Activated naive CD8-positive, alpha-beta T cell treated with anti-CD3 and anti-CD28 coated beads, Interleukin-2, amount 50 U/mL, for 24 hours (primary cell): ENCODE measurements at regions not wholly inside any gene's neighbourhood (a gene's known extent, or its start where the extent isn't known, plus 50 kb on each side); places are given as distances from the start of the nearest gene placed in this dataset.
"Not testable (repeated sequence)": the region's sequence is repeated elsewhere in the genome, so short reads cannot be mapped to it uniquely, and the experiment has no call there.

Source experiments
- ATAC-seq: fragments of 150-1000 bp; cut with Tn5 transposase; one replicate; pipeline ENCODE4 v1.10.0; 2021
- DNase-seq: peaks from one replicate; pipeline ENCODE4 v3.0.0; 2021
- H3K27ac Mint-ChIP-seq: one replicate; pipeline ENCODE4 v1.8.0; 2021; ENCODE audit warnings: mild to moderate bottlenecking, mixed read lengths
- H3K27me3 Mint-ChIP-seq: one replicate; pipeline ENCODE4 v1.8.0; 2021; ENCODE audit warnings: mixed read lengths
- H3K36me3 Mint-ChIP-seq: one replicate; pipeline ENCODE4 v1.8.0; 2021; ENCODE audit warnings: low read depth, mixed read lengths
- H3K4me1 Mint-ChIP-seq: one replicate; pipeline ENCODE4 v1.8.0; 2021; ENCODE audit warnings: mixed read lengths
- H3K4me3 Mint-ChIP-seq: one replicate; pipeline ENCODE4 v1.8.0; 2021; ENCODE audit warnings: mild to moderate bottlenecking, moderate library complexity, mixed read lengths
- H3K9me3 Mint-ChIP-seq: one replicate; pipeline ENCODE4 v1.8.0; 2021; ENCODE audit warnings: mixed read lengths

- Mint-ChIP-seq H3K27ac (no peak overlapping the region), H3K9me3 (peaks cover 4% of the 10 kb centered on the region), H3K4me3 (no peak overlapping the region), H3K27me3 (no peaks in the 10 kb centered on the region), H3K4me1 (no peaks in the 10 kb centered on the region), H3K36me3 (no peaks in the 10 kb centered on the region)
- no peak for DNase-seq
- no peak for ATAC-seq
These were observed 1634.4 kb upstream of the PCDH7 start for GRCh38 chr4:29085748-29086147.

GRCh38 chr4:29104694-29105093, 1615.5 kb upstream of the PCDH7 start:
- Mint-ChIP-seq H3K27me3 (no peaks in the 10 kb centered on the region), H3K4me3 (no peak overlapping the region), H3K27ac (no peak overlapping the region), H3K4me1 (no peaks in the 10 kb centered on the region), H3K36me3 (no peaks in the 10 kb centered on the region), H3K9me3 (peaks cover 13% of the 10 kb centered on the region)
- ATAC-seq (no peak), DNase-seq (no peak)

- DNase-seq (no peak), ATAC-seq (no peak)
These were observed 1606.2 kb upstream of the PCDH7 start for GRCh38 chr4:29113960-29114359.

GRCh38 chr4:29117231-29117722, 1602.9 kb upstream of the PCDH7 start:
- ATAC-seq, H3K27me3 Mint-ChIP-seq, DNase-seq, H3K4me3 Mint-ChIP-seq, H3K4me1 Mint-ChIP-seq, H3K36me3 Mint-ChIP-seq, H3K27ac Mint-ChIP-seq: not testable (repeated sequence)
- peaks cover 11% of the 10 kb centered on the region for H3K9me3 Mint-ChIP-seq

More at GRCh38 chr4:29113960-29114359, 1606.2 kb upstream of the PCDH7 start:
- Mint-ChIP-seq H3K27me3 (no peaks in the 10 kb centered on the region), H3K9me3 (peaks cover 17% of the 10 kb centered on the region), H3K27ac (no peak overlapping the region), H3K4me3 (no peak overlapping the region), H3K36me3 (no peaks in the 10 kb centered on the region), H3K4me1 (no peaks in the 10 kb centered on the region)

- no peak overlapping the region for H3K4me3 Mint-ChIP-seq
- H3K27me3 Mint-ChIP-seq: no peaks in the 10 kb centered on the region
These were observed 1598.6 kb upstream of the PCDH7 start for GRCh38 chr4:29121586-29121985.

GRCh38 chr4:29128810-29129209, 1591.4 kb upstream of the PCDH7 start:
- no peak overlapping the region for H3K27ac Mint-ChIP-seq
- H3K4me3 Mint-ChIP-seq: no peak overlapping the region
- no peak for DNase-seq
- H3K4me1 Mint-ChIP-seq: no peaks in the 10 kb centered on the region
- H3K9me3 Mint-ChIP-seq: peaks cover 3% of the 10 kb centered on the region
- H3K27me3 Mint-ChIP-seq: no peaks in the 10 kb centered on the region
- ATAC-seq: no peak
- no peaks in the 10 kb centered on the region for H3K36me3 Mint-ChIP-seq

More at GRCh38 chr4:29121586-29121985, 1598.6 kb upstream of the PCDH7 start:
- Mint-ChIP-seq H3K27ac (no peak overlapping the region), H3K9me3 (peaks cover 5% of the 10 kb centered on the region), H3K4me1 (no peaks in the 10 kb centered on the region), H3K36me3 (no peaks in the 10 kb centered on the region)
- ATAC-seq: no peak
- DNase-seq: no peak

GRCh38 chr4:29131304-29131703, 1588.9 kb upstream of the PCDH7 start:
- DNase-seq: no peak
- H3K36me3 Mint-ChIP-seq: no peaks in the 10 kb centered on the region
- H3K27me3 Mint-ChIP-seq: no peaks in the 10 kb centered on the region
- H3K4me1 Mint-ChIP-seq: no peaks in the 10 kb centered on the region
- no peak for ATAC-seq
- H3K9me3 Mint-ChIP-seq: peaks cover 3% of the 10 kb centered on the region
- H3K4me3 Mint-ChIP-seq: no peak overlapping the region
- no peak overlapping the region for H3K27ac Mint-ChIP-seq

GRCh38 chr4:29142708-29143107, 1577.5 kb upstream of the PCDH7 start:
- no peaks in the 10 kb centered on the region for H3K4me1 Mint-ChIP-seq
- no peaks in the 10 kb centered on the region for H3K36me3 Mint-ChIP-seq
- no peaks in the 10 kb centered on the region for H3K27me3 Mint-ChIP-seq
- no peak for DNase-seq
- no peak overlapping the region for H3K4me3 Mint-ChIP-seq
- ATAC-seq: no peak
- H3K27ac Mint-ChIP-seq: no peak overlapping the region
- peaks cover 8% of the 10 kb centered on the region for H3K9me3 Mint-ChIP-seq

GRCh38 chr4:29151584-29151983, 1568.6 kb upstream of the PCDH7 start:
- Mint-ChIP-seq H3K4me3 (no peak overlapping the region), H3K27ac (no peak overlapping the region), H3K9me3 (peaks cover 17% of the 10 kb centered on the region), H3K4me1 (no peaks in the 10 kb centered on the region), H3K27me3 (no peaks in the 10 kb centered on the region), H3K36me3 (no peaks in the 10 kb centered on the region)
- no peak for DNase-seq
- no peak for ATAC-seq

- H3K27ac Mint-ChIP-seq: no peak overlapping the region
- H3K4me3 Mint-ChIP-seq: no peak overlapping the region
- H3K4me1 Mint-ChIP-seq: no peaks in the 10 kb centered on the region
- H3K27me3 Mint-ChIP-seq: no peaks in the 10 kb centered on the region
- no peaks in the 10 kb centered on the region for H3K36me3 Mint-ChIP-seq
- peaks cover 16% of the 10 kb centered on the region for H3K9me3 Mint-ChIP-seq
- DNase-seq (no peak), ATAC-seq (no peak)
These were observed 1566.5 kb upstream of the PCDH7 start for GRCh38 chr4:29153642-29154041.

- Mint-ChIP-seq H3K4me3 (no peak overlapping the region), H3K27ac (no peak overlapping the region), H3K27me3 (no peaks in the 10 kb centered on the region), H3K4me1 (no peaks in the 10 kb centered on the region), H3K9me3 (peaks cover 10% of the 10 kb centered on the region), H3K36me3 (no peaks in the 10 kb centered on the region)
- ATAC-seq: no peak
- DNase-seq: no peak
These were observed 1544.9 kb upstream of the PCDH7 start for GRCh38 chr4:29175291-29175690.

GRCh38 chr4:29199025-29199424, 1521.1 kb upstream of the PCDH7 start:
- Mint-ChIP-seq H3K9me3 (peaks cover 6% of the 10 kb centered on the region), H3K27ac (no peak overlapping the region), H3K4me1 (no peaks in the 10 kb centered on the region), H3K36me3 (no peaks in the 10 kb centered on the region), H3K4me3 (no peak overlapping the region), H3K27me3 (no peaks in the 10 kb centered on the region)
- no peak for ATAC-seq
- no peak for DNase-seq

- H3K27ac Mint-ChIP-seq: no peak overlapping the region
- no peaks in the 10 kb centered on the region for H3K4me1 Mint-ChIP-seq
- H3K9me3 Mint-ChIP-seq: peaks cover 6% of the 10 kb centered on the region
- DNase-seq (no peak), ATAC-seq (no peak)
- H3K27me3 Mint-ChIP-seq: no peaks in the 10 kb centered on the region
- no peak overlapping the region for H3K4me3 Mint-ChIP-seq
- no peaks in the 10 kb centered on the region for H3K36me3 Mint-ChIP-seq
These were observed 1520.7 kb upstream of the PCDH7 start for GRCh38 chr4:29199485-29199884.

- Mint-ChIP-seq H3K27me3 (no peaks in the 10 kb centered on the region), H3K4me3 (no peak overlapping the region), H3K27ac (no peak overlapping the region), H3K9me3 (peaks cover 16% of the 10 kb centered on the region), H3K36me3 (no peaks in the 10 kb centered on the region), H3K4me1 (no peaks in the 10 kb centered on the region)
- ATAC-seq (no peak), DNase-seq (no peak)
These were observed 1507.1 kb upstream of the PCDH7 start for GRCh38 chr4:29213020-29213419.

- H3K4me1 Mint-ChIP-seq: no peaks in the 10 kb centered on the region
- ATAC-seq: no peak
- no peaks in the 10 kb centered on the region for H3K27me3 Mint-ChIP-seq
- no peak overlapping the region for H3K4me3 Mint-ChIP-seq
- DNase-seq: no peak
- H3K9me3 Mint-ChIP-seq: peaks cover 10% of the 10 kb centered on the region
- H3K27ac Mint-ChIP-seq: no peak overlapping the region
- H3K36me3 Mint-ChIP-seq: no peaks in the 10 kb centered on the region
These were observed 1499.4 kb upstream of the PCDH7 start for GRCh38 chr4:29220761-29221160.

- Mint-ChIP-seq H3K27me3 (no peaks in the 10 kb centered on the region), H3K9me3 (peaks cover 13% of the 10 kb centered on the region), H3K4me1 (no peaks in the 10 kb centered on the region), H3K4me3 (no peak overlapping the region), H3K27ac (no peak overlapping the region), H3K36me3 (no peaks in the 10 kb centered on the region)
- no peak for ATAC-seq
- no peak for DNase-seq
These were observed 1495.3 kb upstream of the PCDH7 start for GRCh38 chr4:29224911-29225310.
